ENCODE measurements at regions not wholly inside any gene's neighbourhood (a gene's known extent, or its start where the extent isn't known, plus 50 kb on each side); places are given as distances from the start of the nearest gene placed in this dataset.
"Not testable (repeated sequence)": the region's sequence is repeated elsewhere in the genome, so short reads cannot be mapped to it uniquely, and the experiment has no call there.

DNA sequence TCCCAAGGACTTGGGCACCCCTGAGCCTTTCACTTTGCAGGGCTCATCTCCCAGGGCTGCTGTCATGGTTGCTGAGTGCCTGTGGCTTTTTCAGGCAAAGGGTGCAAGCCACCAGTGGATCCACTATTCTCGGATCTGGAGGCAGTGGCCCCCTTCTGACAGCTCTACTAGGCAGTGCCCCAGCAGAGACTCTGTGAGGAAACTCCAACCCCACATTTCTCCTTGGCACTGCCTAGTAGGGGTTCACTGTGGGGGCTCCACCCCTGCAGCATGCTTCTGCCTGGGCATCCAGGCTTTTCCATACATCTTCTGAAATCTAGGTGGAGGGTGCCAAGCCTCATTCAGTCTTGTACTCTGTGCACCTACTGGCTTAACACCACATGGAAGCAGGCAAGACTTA lies 675.0 kb upstream of the MBL2 start:
- no peaks in the 10 kb centered on the region for H3K36me3 Mint-ChIP-seq (ENCODE audit: low read depth)
- no peak overlapping the region for H3K27ac Mint-ChIP-seq
- H3K9me3 Mint-ChIP-seq: peaks cover 6% of the 10 kb centered on the region

GRCh38 chr10:53441843-53442242 lies 669.3 kb upstream of the MBL2 start:
- Mint-ChIP-seq H3K27ac (no peak overlapping the region), H3K9me3 (no peaks in the 10 kb centered on the region), H3K27me3 (ENCODE audit: low read depth) (no peaks in the 10 kb centered on the region), H3K4me1 (peaks cover 4% of the 10 kb centered on the region), H3K4me3 (no peak overlapping the region), H3K36me3 (ENCODE audit: low read depth) (no peaks in the 10 kb centered on the region)
- TF ChIP-seq, protein P1, sequence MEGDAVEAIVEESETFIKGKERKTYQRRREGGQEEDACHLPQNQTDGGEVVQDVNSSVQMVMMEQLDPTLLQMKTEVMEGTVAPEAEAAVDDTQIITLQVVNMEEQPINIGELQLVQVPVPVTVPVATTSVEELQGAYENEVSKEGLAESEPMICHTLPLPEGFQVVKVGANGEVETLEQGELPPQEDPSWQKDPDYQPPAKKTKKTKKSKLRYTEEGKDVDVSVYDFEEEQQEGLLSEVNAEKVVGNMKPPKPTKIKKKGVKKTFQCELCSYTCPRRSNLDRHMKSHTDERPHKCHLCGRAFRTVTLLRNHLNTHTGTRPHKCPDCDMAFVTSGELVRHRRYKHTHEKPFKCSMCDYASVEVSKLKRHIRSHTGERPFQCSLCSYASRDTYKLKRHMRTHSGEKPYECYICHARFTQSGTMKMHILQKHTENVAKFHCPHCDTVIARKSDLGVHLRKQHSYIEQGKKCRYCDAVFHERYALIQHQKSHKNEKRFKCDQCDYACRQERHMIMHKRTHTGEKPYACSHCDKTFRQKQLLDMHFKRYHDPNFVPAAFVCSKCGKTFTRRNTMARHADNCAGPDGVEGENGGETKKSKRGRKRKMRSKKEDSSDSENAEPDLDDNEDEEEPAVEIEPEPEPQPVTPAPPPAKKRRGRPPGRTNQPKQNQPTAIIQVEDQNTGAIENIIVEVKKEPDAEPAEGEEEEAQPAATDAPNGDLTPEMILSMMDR (IDR thresholded peaks at IDR 0.05; ENCODE audit: unreplicated experiment in 3 of 3): no peak

More for the DNA sequence above, 675.0 kb upstream of the MBL2 start:
- Mint-ChIP-seq H3K4me3 (no peak overlapping the region), H3K27me3 (ENCODE audit: low read depth) (no peaks in the 10 kb centered on the region), H3K4me1 (no peaks in the 10 kb centered on the region)
- TF ChIP-seq, protein P1 (IDR thresholded peaks at IDR 0.05; ENCODE audit: unreplicated experiment in 3 of 3): no peak

DNA sequence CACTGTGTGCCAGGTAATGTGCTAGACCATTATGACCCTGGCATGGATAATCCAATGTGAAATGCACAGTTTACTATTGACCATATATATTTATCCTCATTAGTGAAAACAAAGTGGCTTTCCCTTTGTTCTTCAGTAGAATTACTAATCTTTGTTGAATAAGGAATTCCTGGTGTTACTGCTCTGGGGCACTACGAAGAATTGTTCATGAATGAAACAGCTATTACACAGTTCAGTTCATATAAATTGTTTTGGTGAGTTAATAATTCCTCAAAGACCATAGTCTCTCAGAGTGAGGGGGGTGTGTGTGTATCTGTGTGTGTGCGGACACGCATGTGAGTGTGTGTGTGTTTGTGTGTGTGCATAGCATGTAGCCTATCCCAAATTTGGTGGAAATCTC lies 668.0 kb upstream of the MBL2 start:
- peak overlapping the region in 1 of 3 experiments; percentile 39 for H3K27ac Mint-ChIP-seq
- TF ChIP-seq, protein P1 (IDR thresholded peaks at IDR 0.05; ENCODE audit: unreplicated experiment in 3 of 3): no peak
- peaks cover 4% of the 10 kb centered on the region for H3K4me1 Mint-ChIP-seq
- no peak overlapping the region for H3K4me3 Mint-ChIP-seq
- H3K36me3 Mint-ChIP-seq (ENCODE audit: low read depth): no peaks in the 10 kb centered on the region
- no peaks in the 10 kb centered on the region for H3K9me3 Mint-ChIP-seq
- H3K27me3 Mint-ChIP-seq (ENCODE audit: low read depth): no peaks in the 10 kb centered on the region

GRCh38 chr10:53439075-53439474 lies 666.5 kb upstream of the MBL2 start:
- not testable (repeated sequence) for H3K27me3 Mint-ChIP-seq (ENCODE audit: low read depth); H3K4me1 Mint-ChIP-seq

GRCh38 chr10:53434413-53434812 lies 661.8 kb upstream of the MBL2 start:
- TF ChIP-seq, protein P1 (IDR thresholded peaks at IDR 0.05; ENCODE audit: unreplicated experiment in 3 of 3): no peak
- Mint-ChIP-seq H3K4me3 (no peak overlapping the region), H3K27ac (no peak overlapping the region), H3K36me3 (ENCODE audit: low read depth) (no peaks in the 10 kb centered on the region), H3K4me1 (peaks cover 2% of the 10 kb centered on the region), H3K27me3 (ENCODE audit: low read depth) (no peaks in the 10 kb centered on the region), H3K9me3 (no peaks in the 10 kb centered on the region)

More at GRCh38 chr10:53439075-53439474, 666.5 kb upstream of the MBL2 start:
- H3K27ac Mint-ChIP-seq: peak overlapping the region in 2 of 3 experiments; percentile 40 to 60
- not testable (repeated sequence) for H3K4me3 Mint-ChIP-seq; H3K9me3 Mint-ChIP-seq; H3K36me3 Mint-ChIP-seq (ENCODE audit: low read depth)

DNA sequence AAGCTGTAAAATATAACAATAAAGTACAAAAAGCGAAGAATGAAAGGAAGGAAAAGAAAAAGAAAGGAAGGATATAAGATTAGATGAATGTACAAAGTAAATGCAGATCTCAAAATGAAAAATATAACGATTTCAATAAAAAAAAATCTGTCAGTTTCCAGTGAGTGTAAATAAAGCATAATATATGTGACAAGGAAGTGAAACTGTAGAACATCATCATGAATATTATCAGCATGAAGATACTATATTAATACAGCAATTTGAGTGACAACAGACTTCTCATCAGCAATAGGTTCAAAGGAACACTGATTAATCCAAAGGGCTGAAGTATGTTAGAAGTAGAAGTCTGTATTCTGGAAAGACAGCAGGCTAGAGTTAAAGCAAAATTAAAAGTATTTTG lies 659.5 kb upstream of the MBL2 start:
- Mint-ChIP-seq H3K4me3 (no peak overlapping the region), H3K27me3 (ENCODE audit: low read depth) (no peaks in the 10 kb centered on the region), H3K27ac (no peak overlapping the region), H3K36me3 (ENCODE audit: low read depth) (no peaks in the 10 kb centered on the region), H3K9me3 (no peaks in the 10 kb centered on the region), H3K4me1 (no peaks in the 10 kb centered on the region)
- TF ChIP-seq, protein P1 (IDR thresholded peaks at IDR 0.05; ENCODE audit: unreplicated experiment in 3 of 3): no peak
